ENCODE measurements at regions not wholly inside any gene's neighbourhood (a gene's known extent, or its start where the extent isn't known, plus 50 kb on each side); places are given as distances from the start of the nearest gene placed in this dataset.

DNA sequence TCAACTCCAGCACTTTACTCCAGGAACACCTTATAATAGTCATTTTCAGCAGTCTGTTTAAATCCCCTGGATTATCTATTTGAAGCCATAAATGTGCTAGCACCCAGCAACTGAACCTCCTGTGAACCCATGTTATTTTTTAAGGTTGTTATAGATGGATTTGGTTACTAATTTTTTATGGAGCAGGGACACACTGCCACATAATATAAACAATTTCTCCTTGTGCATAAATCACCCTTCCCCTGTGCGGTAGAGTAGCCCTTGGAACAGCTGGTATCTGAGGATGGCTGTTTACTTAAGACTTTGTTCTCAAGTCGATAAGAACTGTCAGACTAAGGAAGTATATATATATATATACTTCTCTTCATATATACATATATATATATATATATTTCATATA is 367.4 kb downstream of the EPHA4 start:
- H3K9me3 ChIP-seq (ENCODE audit: control insufficient read depth, insufficient read depth, low read depth, low read length): no peaks in the 10 kb centered on the region
- peaks cover 11% of the 10 kb centered on the region for H3K4me1 ChIP-seq (ENCODE audit: control insufficient read depth, insufficient read depth, low read length)
- H3K27ac ChIP-seq (ENCODE audit: extremely low read depth, low read depth, low read length): peak overlapping the region; percentile 66
- POLR2A ChIA-PET: interaction anchor here (0.6 kb wide), 1 partner anchor 83 kb away, joined by 3 read pairs; no protein-coding TSS in a partner anchor
- H3K4me3 ChIP-seq (ENCODE audit: low read depth, low read length): no peak overlapping the region
- CTCF ChIA-PET: interaction anchor here (0.7 to 1.0 kb wide), 2 partner anchors 168 to 175 kb away, joined by 3 to 4 read pairs; no protein-coding TSS in a partner anchor
- H3K36me3 ChIP-seq (ENCODE audit: control insufficient read depth in 2 of 2, insufficient read depth in 1 of 2, low read length in 2 of 2): no peaks in the 10 kb centered on the region
- TF ChIP-seq ZNF138 (tag by site-specific recombination; IDR thresholded peaks at IDR 0.05; ENCODE audit: borderline replicate concordance): no peak
- TF ChIP-seq MYNN (tag by site-specific recombination; IDR thresholded peaks at IDR 0.05; ENCODE audit: borderline replicate concordance): no peak
- TF ChIP-seq ZNF549 (tag by site-specific recombination; IDR thresholded peaks at IDR 0.05): no peak
- TF ChIP-seq, protein P1, sequence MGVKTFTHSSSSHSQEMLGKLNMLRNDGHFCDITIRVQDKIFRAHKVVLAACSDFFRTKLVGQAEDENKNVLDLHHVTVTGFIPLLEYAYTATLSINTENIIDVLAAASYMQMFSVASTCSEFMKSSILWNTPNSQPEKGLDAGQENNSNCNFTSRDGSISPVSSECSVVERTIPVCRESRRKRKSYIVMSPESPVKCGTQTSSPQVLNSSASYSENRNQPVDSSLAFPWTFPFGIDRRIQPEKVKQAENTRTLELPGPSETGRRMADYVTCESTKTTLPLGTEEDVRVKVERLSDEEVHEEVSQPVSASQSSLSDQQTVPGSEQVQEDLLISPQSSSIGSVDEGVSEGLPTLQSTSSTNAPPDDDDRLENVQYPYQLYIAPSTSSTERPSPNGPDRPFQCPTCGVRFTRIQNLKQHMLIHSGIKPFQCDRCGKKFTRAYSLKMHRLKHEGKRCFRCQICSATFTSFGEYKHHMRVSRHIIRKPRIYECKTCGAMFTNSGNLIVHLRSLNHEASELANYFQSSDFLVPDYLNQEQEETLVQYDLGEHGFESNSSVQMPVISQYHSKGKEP (tag by site-specific recombination; IDR thresholded peaks at IDR 0.05): peak; percentile 63
- TF ChIP-seq, protein P2, sequence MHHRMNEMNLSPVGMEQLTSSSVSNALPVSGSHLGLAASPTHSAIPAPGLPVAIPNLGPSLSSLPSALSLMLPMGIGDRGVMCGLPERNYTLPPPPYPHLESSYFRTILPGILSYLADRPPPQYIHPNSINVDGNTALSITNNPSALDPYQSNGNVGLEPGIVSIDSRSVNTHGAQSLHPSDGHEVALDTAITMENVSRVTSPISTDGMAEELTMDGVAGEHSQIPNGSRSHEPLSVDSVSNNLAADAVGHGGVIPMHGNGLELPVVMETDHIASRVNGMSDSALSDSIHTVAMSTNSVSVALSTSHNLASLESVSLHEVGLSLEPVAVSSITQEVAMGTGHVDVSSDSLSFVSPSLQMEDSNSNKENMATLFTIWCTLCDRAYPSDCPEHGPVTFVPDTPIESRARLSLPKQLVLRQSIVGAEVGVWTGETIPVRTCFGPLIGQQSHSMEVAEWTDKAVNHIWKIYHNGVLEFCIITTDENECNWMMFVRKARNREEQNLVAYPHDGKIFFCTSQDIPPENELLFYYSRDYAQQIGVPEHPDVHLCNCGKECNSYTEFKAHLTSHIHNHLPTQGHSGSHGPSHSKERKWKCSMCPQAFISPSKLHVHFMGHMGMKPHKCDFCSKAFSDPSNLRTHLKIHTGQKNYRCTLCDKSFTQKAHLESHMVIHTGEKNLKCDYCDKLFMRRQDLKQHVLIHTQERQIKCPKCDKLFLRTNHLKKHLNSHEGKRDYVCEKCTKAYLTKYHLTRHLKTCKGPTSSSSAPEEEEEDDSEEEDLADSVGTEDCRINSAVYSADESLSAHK (tag by site-specific recombination; IDR thresholded peaks at IDR 0.05): peak; percentile 56; the same call in 1 of the 2 replicates
- peak; percentile 30 for TF ChIP-seq GLIS1 (tag by site-specific recombination; IDR thresholded peaks at IDR 0.05)
- TF ChIP-seq ZNF843 (tag by site-specific recombination; IDR thresholded peaks at IDR 0.05): peak; percentile 75; the same call in 1 of the 2 replicates
- TF ChIP-seq ZNF48 (tag by site-specific recombination; IDR thresholded peaks at IDR 0.05): no peak
- peak; percentile 63; the same call in 1 of the 2 replicates for TF ChIP-seq MZF1 (tag by site-specific recombination; IDR thresholded peaks at IDR 0.05; ENCODE audit: borderline replicate concordance)
- no peak for TF ChIP-seq ZNF174 (tag by site-specific recombination; IDR thresholded peaks at IDR 0.05)
- no peak for TF ChIP-seq ZNF701 (tag by site-specific recombination; IDR thresholded peaks at IDR 0.05)
- TF ChIP-seq, protein P3, sequence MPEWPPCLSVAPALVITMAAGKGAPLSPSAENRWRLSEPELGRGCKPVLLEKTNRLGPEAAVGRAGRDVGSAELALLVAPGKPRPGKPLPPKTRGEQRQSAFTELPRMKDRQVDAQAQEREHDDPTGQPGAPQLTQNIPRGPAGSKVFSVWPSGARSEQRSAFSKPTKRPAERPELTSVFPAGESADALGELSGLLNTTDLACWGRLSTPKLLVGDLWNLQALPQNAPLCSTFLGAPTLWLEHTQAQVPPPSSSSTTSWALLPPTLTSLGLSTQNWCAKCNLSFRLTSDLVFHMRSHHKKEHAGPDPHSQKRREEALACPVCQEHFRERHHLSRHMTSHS (tag by site-specific recombination; IDR thresholded peaks at IDR 0.05): no peak
- 0 out of 2 replicates have a peak, but pooled peaks have one; percentile 12 for TF ChIP-seq ZNF10 (tag by site-specific recombination; IDR thresholded peaks at IDR 0.05)
- peak; percentile 77 for TF ChIP-seq ZNF341 (tag by site-specific recombination; IDR thresholded peaks at IDR 0.05; ENCODE audit: low read depth)
- TF ChIP-seq ZNF561 (tag by site-specific recombination; IDR thresholded peaks at IDR 0.05; ENCODE audit: borderline replicate concordance): 0 out of 2 replicates have a peak, but pooled peaks have one; percentile 48
- TF ChIP-seq KLF7 (tag by site-specific recombination; IDR thresholded peaks at IDR 0.05; ENCODE audit: borderline replicate concordance): no peak
- no peak for TF ChIP-seq ZNF169 (tag by site-specific recombination; IDR thresholded peaks at IDR 0.05)
- peak; percentile 51; the same call in 1 of the 2 replicates for TF ChIP-seq TCF7L2 (IDR thresholded peaks at IDR 0.05; ENCODE audit: borderline replicate concordance, low read depth, low read length)
- no peak for TF ChIP-seq ZBTB7A (tag by site-specific recombination; IDR thresholded peaks at IDR 0.05; ENCODE audit: low read depth)
- TF ChIP-seq OSR2 (tag by site-specific recombination; IDR thresholded peaks at IDR 0.05): peak; percentile 49
- TF ChIP-seq, protein P4, sequence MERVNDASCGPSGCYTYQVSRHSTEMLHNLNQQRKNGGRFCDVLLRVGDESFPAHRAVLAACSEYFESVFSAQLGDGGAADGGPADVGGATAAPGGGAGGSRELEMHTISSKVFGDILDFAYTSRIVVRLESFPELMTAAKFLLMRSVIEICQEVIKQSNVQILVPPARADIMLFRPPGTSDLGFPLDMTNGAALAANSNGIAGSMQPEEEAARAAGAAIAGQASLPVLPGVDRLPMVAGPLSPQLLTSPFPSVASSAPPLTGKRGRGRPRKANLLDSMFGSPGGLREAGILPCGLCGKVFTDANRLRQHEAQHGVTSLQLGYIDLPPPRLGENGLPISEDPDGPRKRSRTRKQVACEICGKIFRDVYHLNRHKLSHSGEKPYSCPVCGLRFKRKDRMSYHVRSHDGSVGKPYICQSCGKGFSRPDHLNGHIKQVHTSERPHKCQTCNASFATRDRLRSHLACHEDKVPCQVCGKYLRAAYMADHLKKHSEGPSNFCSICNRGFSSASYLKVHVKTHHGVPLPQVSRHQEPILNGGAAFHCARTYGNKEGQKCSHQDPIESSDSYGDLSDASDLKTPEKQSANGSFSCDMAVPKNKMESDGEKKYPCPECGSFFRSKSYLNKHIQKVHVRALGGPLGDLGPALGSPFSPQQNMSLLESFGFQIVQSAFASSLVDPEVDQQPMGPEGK (tag by site-specific recombination; IDR thresholded peaks at IDR 0.05): no peak
- TF ChIP-seq WT1 (tag by site-specific recombination; IDR thresholded peaks at IDR 0.05): peak; percentile 70
- TF ChIP-seq, protein P5, sequence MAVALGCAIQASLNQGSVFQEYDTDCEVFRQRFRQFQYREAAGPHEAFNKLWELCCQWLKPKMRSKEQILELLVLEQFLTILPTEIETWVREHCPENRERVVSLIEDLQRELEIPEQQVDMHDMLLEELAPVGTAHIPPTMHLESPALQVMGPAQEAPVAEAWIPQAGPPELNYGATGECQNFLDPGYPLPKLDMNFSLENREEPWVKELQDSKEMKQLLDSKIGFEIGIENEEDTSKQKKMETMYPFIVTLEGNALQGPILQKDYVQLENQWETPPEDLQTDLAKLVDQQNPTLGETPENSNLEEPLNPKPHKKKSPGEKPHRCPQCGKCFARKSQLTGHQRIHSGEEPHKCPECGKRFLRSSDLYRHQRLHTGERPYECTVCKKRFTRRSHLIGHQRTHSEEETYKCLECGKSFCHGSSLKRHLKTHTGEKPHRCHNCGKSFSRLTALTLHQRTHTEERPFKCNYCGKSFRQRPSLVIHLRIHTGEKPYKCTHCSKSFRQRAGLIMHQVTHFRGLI (tag by site-specific recombination; IDR thresholded peaks at IDR 0.05): no peak
- TF ChIP-seq, protein P6, sequence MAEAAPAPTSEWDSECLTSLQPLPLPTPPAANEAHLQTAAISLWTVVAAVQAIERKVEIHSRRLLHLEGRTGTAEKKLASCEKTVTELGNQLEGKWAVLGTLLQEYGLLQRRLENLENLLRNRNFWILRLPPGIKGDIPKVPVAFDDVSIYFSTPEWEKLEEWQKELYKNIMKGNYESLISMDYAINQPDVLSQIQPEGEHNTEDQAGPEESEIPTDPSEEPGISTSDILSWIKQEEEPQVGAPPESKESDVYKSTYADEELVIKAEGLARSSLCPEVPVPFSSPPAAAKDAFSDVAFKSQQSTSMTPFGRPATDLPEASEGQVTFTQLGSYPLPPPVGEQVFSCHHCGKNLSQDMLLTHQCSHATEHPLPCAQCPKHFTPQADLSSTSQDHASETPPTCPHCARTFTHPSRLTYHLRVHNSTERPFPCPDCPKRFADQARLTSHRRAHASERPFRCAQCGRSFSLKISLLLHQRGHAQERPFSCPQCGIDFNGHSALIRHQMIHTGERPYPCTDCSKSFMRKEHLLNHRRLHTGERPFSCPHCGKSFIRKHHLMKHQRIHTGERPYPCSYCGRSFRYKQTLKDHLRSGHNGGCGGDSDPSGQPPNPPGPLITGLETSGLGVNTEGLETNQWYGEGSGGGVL (tag by site-specific recombination; IDR thresholded peaks at IDR 0.05): no peak
- TF ChIP-seq, protein P7, sequence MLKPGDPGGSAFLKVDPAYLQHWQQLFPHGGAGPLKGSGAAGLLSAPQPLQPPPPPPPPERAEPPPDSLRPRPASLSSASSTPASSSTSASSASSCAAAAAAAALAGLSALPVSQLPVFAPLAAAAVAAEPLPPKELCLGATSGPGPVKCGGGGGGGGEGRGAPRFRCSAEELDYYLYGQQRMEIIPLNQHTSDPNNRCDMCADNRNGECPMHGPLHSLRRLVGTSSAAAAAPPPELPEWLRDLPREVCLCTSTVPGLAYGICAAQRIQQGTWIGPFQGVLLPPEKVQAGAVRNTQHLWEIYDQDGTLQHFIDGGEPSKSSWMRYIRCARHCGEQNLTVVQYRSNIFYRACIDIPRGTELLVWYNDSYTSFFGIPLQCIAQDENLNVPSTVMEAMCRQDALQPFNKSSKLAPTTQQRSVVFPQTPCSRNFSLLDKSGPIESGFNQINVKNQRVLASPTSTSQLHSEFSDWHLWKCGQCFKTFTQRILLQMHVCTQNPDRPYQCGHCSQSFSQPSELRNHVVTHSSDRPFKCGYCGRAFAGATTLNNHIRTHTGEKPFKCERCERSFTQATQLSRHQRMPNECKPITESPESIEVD (tag by site-specific recombination; IDR thresholded peaks at IDR 0.05): peak; percentile 68
- TF ChIP-seq ZSCAN30 (tag by site-specific recombination; IDR thresholded peaks at IDR 0.05): 0 out of 2 replicates have a peak, but pooled peaks have one; percentile 51
